Mesenchymal stem cell (in vitro differentiated cells and primary cell): ENCODE measurements at regions not wholly inside any gene's neighbourhood (a gene's known extent, or its start where the extent isn't known, plus 50 kb on each side); places are given as distances from the start of the nearest gene placed in this dataset.

Source experiments
- DNase-seq: peaks from one replicate; pipeline ENCODE4 v3.0.0-alpha.2; 2013
- H2AFZ ChIP-seq: one replicate; pipeline ENCODE4 v1.6.1; 2013; ENCODE audit warnings: low read depth, mild to moderate bottlenecking, control low read depth, inconsistent platforms, low read length, moderate library complexity
- H2AK5ac ChIP-seq: 2 replicates; pipeline ENCODE4 v1.6.1; 2013; ENCODE audit warnings: low read length, moderate library complexity, mild to moderate bottlenecking, inconsistent platforms; ENCODE audit not compliant: severe bottlenecking
- H2BK120ac ChIP-seq: one replicate; pipeline ENCODE4 v1.6.1; 2013; ENCODE audit warnings: low read depth, mild to moderate bottlenecking, inconsistent platforms, low read length, moderate library complexity
- H2BK12ac ChIP-seq, 2 experiments: one replicate each; pipeline ENCODE4 v1.6.1; 2013; ENCODE audit warnings: inconsistent platforms in 2 of 2, low read length in 2 of 2, mild to moderate bottlenecking in 2 of 2, moderate library complexity in 2 of 2, control low read depth in 1 of 2
- H2BK15ac ChIP-seq: one replicate; pipeline ENCODE4 v1.6.1; 2013; ENCODE audit warnings: mild to moderate bottlenecking, low read depth, inconsistent platforms; ENCODE audit not compliant: poor library complexity, severe bottlenecking
- H2BK5ac ChIP-seq: 2 replicates; pipeline ENCODE4 v1.6.1; 2013; ENCODE audit warnings: low read depth, mild to moderate bottlenecking, low read length, control low read depth, inconsistent platforms; ENCODE audit not compliant: poor library complexity, severe bottlenecking
- H3K14ac ChIP-seq, 2 experiments: one replicate each; pipeline ENCODE4 v1.6.1; 2013; ENCODE audit warnings: inconsistent platforms in 2 of 2, low read length in 2 of 2, control low read depth in 1 of 2, mild to moderate bottlenecking in 1 of 2, moderate library complexity in 1 of 2
- H3K18ac ChIP-seq, 2 experiments: one replicate each; pipeline ENCODE4 v1.6.1; 2013; ENCODE audit warnings: inconsistent platforms in 2 of 2, low read length in 2 of 2, control low read depth in 1 of 2, low read depth in 1 of 2, mild to moderate bottlenecking in 1 of 2
- H3K23ac ChIP-seq, 2 experiments: one replicate each; pipeline ENCODE4 v1.6.1; 2013; ENCODE audit warnings: inconsistent platforms in 2 of 2, low read length in 2 of 2, mild to moderate bottlenecking in 2 of 2, moderate library complexity in 2 of 2, control low read depth in 1 of 2
- H3K27ac ChIP-seq: 2 replicates; pipeline ENCODE4 v1.5.1; 2013; ENCODE audit warnings: mild to moderate bottlenecking, moderate library complexity, low read length, control low read depth, inconsistent platforms; ENCODE audit not compliant: poor library complexity, severe bottlenecking
- H3K27me3 ChIP-seq, 2 experiments: 2 replicates each; pipeline versions ENCODE4 v1.6.1 to v1.7.0; 2013; ENCODE audit warnings: low read length in 2 of 2, mild to moderate bottlenecking in 2 of 2, moderate library complexity in 2 of 2, control low read depth in 1 of 2, inconsistent platforms in 1 of 2; ENCODE audit not compliant: control insufficient read depth in 1 of 2, insufficient read depth in 1 of 2
- H3K36me3 ChIP-seq, 2 experiments: 2 replicates each; pipeline versions ENCODE4 v1.6.1 to v1.7.0; 2013; ENCODE audit warnings: low read length in 2 of 2, control low read depth in 1 of 2, inconsistent platforms in 1 of 2, low read depth in 1 of 2, mild to moderate bottlenecking in 1 of 2; ENCODE audit not compliant: insufficient read depth in 2 of 2, control insufficient read depth in 1 of 2
- H3K4ac ChIP-seq, 2 experiments: one replicate each; pipeline ENCODE4 v1.6.1; 2013; ENCODE audit warnings: inconsistent platforms in 2 of 2, low read length in 2 of 2, mild to moderate bottlenecking in 2 of 2, moderate library complexity in 2 of 2, control low read depth in 1 of 2, low read depth in 1 of 2
- H3K4me1 ChIP-seq: 2 replicates; pipeline ENCODE4 v1.6.1; 2013; ENCODE audit warnings: low read depth, low read length, control low read depth; ENCODE audit not compliant: control insufficient read depth, insufficient read depth
- H3K4me2 ChIP-seq: 2 replicates; pipeline ENCODE4 v1.6.1; 2013; ENCODE audit warnings: low read length, mild to moderate bottlenecking, inconsistent platforms; ENCODE audit not compliant: poor library complexity, severe bottlenecking
- H3K4me3 ChIP-seq, 2 experiments: 2 replicates each; pipeline versions ENCODE4 v1.5.1 to v1.7.0; 2013; ENCODE audit warnings: low read length in 2 of 2, mild to moderate bottlenecking in 2 of 2, control low read depth in 1 of 2, low read depth in 1 of 2; ENCODE audit not compliant: insufficient read depth in 1 of 2
- H3K79me1 ChIP-seq: replicated peaks from 2 replicates; pipeline ENCODE4 v1.6.1; 2013; ENCODE audit warnings: mild to moderate bottlenecking, control low read depth, low read length, inconsistent platforms; ENCODE audit not compliant: poor library complexity, severe bottlenecking
- H3K9ac ChIP-seq: 2 replicates; pipeline ENCODE4 v1.7.0; 2013; ENCODE audit warnings: mild to moderate bottlenecking, low read length, moderate library complexity
- H3K9me3 ChIP-seq: 2 replicates; pipeline ENCODE4 v1.7.0; 2013; ENCODE audit warnings: mild to moderate bottlenecking, low read length; ENCODE audit not compliant: control insufficient read depth
- H4K8ac ChIP-seq: one replicate; pipeline ENCODE4 v1.6.1; 2013; ENCODE audit warnings: inconsistent platforms, mild to moderate bottlenecking, low read length, moderate library complexity
- H4K91ac ChIP-seq: one replicate; pipeline ENCODE4 v1.6.1; 2013; ENCODE audit warnings: mild to moderate bottlenecking, low read length, inconsistent platforms
- WGBS: methylation state at CpG from one replicate; pipeline ENCODE4 v1.1.7; 2013; ENCODE audit warnings: mixed read lengths; 5-methylcytosine and 5-hydroxymethylcytosine counted together

GRCh38 chrX:145002771-145003170 lies 244.5 kb upstream of the SPANXN1 start:
- Histone ChIP-seq H2AFZ (no peak overlapping the region), H3K18ac (no peak overlapping the region), H3K4me2 (no peak overlapping the region), H4K8ac (no peak overlapping the region), H3K23ac (no peak overlapping the region), H3K14ac (no peak overlapping the region), H2AK5ac (no peak overlapping the region), H3K27me3 (no peaks in the 10 kb centered on the region), H3K79me1 (no peaks in the 10 kb centered on the region), H3K9ac (no peak overlapping the region), H3K9me3 (no peaks in the 10 kb centered on the region), H3K4me1 (no peaks in the 10 kb centered on the region), H2BK120ac (no peak overlapping the region), H3K4ac (no peak overlapping the region), H3K4me3 (no peak overlapping the region), H4K91ac (no peak overlapping the region), H2BK15ac (no peak overlapping the region), H3K27ac (peak overlapping the region; percentile 62), H3K36me3 (no peaks in the 10 kb centered on the region), H2BK5ac (no peak overlapping the region), H2BK12ac (no peak overlapping the region)
- 20% methylated on average over 1 of the region's 3 CpGs for WGBS
- DNase-seq = peak; percentile 67

- H2BK12ac ChIP-seq = no peak overlapping the region
These were observed 243.9 kb upstream of the SPANXN1 start for GRCh38 chrX:145003443-145003842.

DNA sequence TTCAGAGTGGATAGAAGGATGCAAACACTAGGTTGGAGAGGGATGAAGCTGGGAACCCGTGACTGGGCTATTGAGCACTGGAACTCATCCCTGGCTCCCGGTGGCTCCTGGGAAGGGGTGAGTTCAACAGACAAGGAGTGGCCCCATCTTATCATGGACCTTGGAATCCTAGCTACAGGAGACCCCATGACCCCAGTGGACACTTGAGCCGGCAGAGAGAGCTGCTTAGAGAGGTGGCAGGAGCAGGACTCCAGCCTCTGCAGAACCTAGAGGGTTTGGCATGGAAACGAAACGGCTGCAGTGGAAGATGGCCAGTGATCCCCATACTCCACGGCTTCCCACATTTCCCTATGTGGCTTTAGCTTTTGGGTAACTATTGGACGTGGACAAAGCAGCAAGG lies 205.8 kb upstream of the SPANXN1 start:
- Histone ChIP-seq H3K4me1 (no peaks in the 10 kb centered on the region), H2BK5ac (no peak overlapping the region), H2BK120ac (no peak overlapping the region), H3K4me2 (no peak overlapping the region), H3K9ac (no peak overlapping the region), H3K27me3 (no peaks in the 10 kb centered on the region), H3K18ac (no peak overlapping the region), H2AK5ac (no peak overlapping the region), H3K23ac (no peak overlapping the region), H2BK12ac (no peak overlapping the region), H4K91ac (no peak overlapping the region), H3K4ac (no peak overlapping the region), H3K4me3 (no peak overlapping the region), H3K27ac (no peak overlapping the region), H3K14ac (no peak overlapping the region), H2BK15ac (no peak overlapping the region), H4K8ac (no peak overlapping the region), H3K79me1 (no peaks in the 10 kb centered on the region), H2AFZ (no peak overlapping the region), H3K36me3 (no peaks in the 10 kb centered on the region), H3K9me3 (peaks cover 13% of the 10 kb centered on the region)
- no peak for DNase-seq
- 53% methylated on average over 4 of the region's 7 CpGs for WGBS

More at GRCh38 chrX:145003443-145003842, 243.9 kb upstream of the SPANXN1 start:
- no peaks in the 10 kb centered on the region for H3K9me3 ChIP-seq
- no peak overlapping the region for H3K4ac ChIP-seq
- no peak overlapping the region for H4K91ac ChIP-seq
- H3K18ac ChIP-seq = no peak overlapping the region
- H2BK5ac ChIP-seq = no peak overlapping the region
- H3K27me3 ChIP-seq = no peaks in the 10 kb centered on the region
- no peak overlapping the region for H3K9ac ChIP-seq
- no peak overlapping the region for H3K4me2 ChIP-seq
- H2BK15ac ChIP-seq = no peak overlapping the region
- no peaks in the 10 kb centered on the region for H3K4me1 ChIP-seq
- peak overlapping the region; percentile 62 for H3K27ac ChIP-seq
- no peak overlapping the region for H3K23ac ChIP-seq
- no peak overlapping the region for H2BK120ac ChIP-seq
- H4K8ac ChIP-seq = no peak overlapping the region
- no peak overlapping the region for H3K14ac ChIP-seq
- H3K4me3 ChIP-seq = no peak overlapping the region
- no peaks in the 10 kb centered on the region for H3K36me3 ChIP-seq
- H2AFZ ChIP-seq = no peak overlapping the region
- peak; percentile 17 for DNase-seq
- no peaks in the 10 kb centered on the region for H3K79me1 ChIP-seq
- H2AK5ac ChIP-seq = no peak overlapping the region

GRCh38 chrX:145068450-145068849 lies 178.9 kb upstream of the SPANXN1 start:
- H3K4me3 ChIP-seq = no peak overlapping the region
- H3K4me2 ChIP-seq = no peak overlapping the region
- H3K4me1 ChIP-seq = no peaks in the 10 kb centered on the region
- no peak overlapping the region for H2BK12ac ChIP-seq
- H3K9ac ChIP-seq = no peak overlapping the region
- WGBS = 40% methylated on average over 1 of the region's 3 CpGs
- no peak overlapping the region for H3K18ac ChIP-seq
- H3K9me3 ChIP-seq = peaks cover 5% of the 10 kb centered on the region
- H3K27me3 ChIP-seq = no peaks in the 10 kb centered on the region
- no peak overlapping the region for H2AFZ ChIP-seq
- H3K27ac ChIP-seq = no peak overlapping the region
- H4K8ac ChIP-seq = no peak overlapping the region
- no peak overlapping the region for H2BK120ac ChIP-seq
- H2BK15ac ChIP-seq = no peak overlapping the region
- no peak overlapping the region for H2BK5ac ChIP-seq
- no peak overlapping the region for H3K23ac ChIP-seq
- no peaks in the 10 kb centered on the region for H3K79me1 ChIP-seq
- no peaks in the 10 kb centered on the region for H3K36me3 ChIP-seq
- no peak overlapping the region for H3K4ac ChIP-seq
- no peak for DNase-seq
- H2AK5ac ChIP-seq = no peak overlapping the region
- no peak overlapping the region for H3K14ac ChIP-seq
- H4K91ac ChIP-seq = no peak overlapping the region
